ENCODE measurements at regions not wholly inside any gene's neighbourhood (a gene's known extent, or its start where the extent isn't known, plus 50 kb on each side); places are given as distances from the start of the nearest gene placed in this dataset.

GRCh38 chr2:121080013-121080772, 204.8 kb downstream of the TFCP2L1 start:
- H3K27ac Mint-ChIP-seq: peak overlapping the region in 1 of 3 experiments; percentile 3
- H3K4me1 Mint-ChIP-seq: peaks cover 8% of the 10 kb centered on the region
- no peaks in the 10 kb centered on the region for H3K9me3 Mint-ChIP-seq

GRCh38 chr2:121081701-121082100, 203.3 kb downstream of the TFCP2L1 start:
- Mint-ChIP-seq H3K27me3 (ENCODE audit: low read depth) (peaks cover 77% of the 10 kb centered on the region), H3K36me3 (ENCODE audit: low read depth) (no peaks in the 10 kb centered on the region), H3K4me3 (no peak overlapping the region), H3K9me3 (no peaks in the 10 kb centered on the region), H3K27ac (no peak overlapping the region), H3K4me1 (peaks cover 8% of the 10 kb centered on the region)
- no peak for TF ChIP-seq CTCF (IDR thresholded peaks at IDR 0.05; ENCODE audit: unreplicated experiment in 3 of 3)

More at GRCh38 chr2:121080013-121080772, 204.8 kb downstream of the TFCP2L1 start:
- Mint-ChIP-seq H3K4me3 (no peak overlapping the region), H3K36me3 (ENCODE audit: low read depth) (no peaks in the 10 kb centered on the region), H3K27me3 (ENCODE audit: low read depth) (peaks cover 84% of the 10 kb centered on the region)
- peak; percentile 85 to 93 (median 91) for TF ChIP-seq CTCF (IDR thresholded peaks at IDR 0.05; ENCODE audit: unreplicated experiment in 3 of 3)

- Mint-ChIP-seq H3K36me3 (ENCODE audit: low read depth) (no peaks in the 10 kb centered on the region), H3K27me3 (ENCODE audit: low read depth) (peaks cover 74% of the 10 kb centered on the region), H3K27ac (no peak overlapping the region), H3K9me3 (no peaks in the 10 kb centered on the region), H3K4me1 (peaks cover 9% of the 10 kb centered on the region), H3K4me3 (no peak overlapping the region)
- TF ChIP-seq CTCF (IDR thresholded peaks at IDR 0.05; ENCODE audit: unreplicated experiment in 3 of 3): no peak
These were observed 202.8 kb downstream of the TFCP2L1 start for GRCh38 chr2:121082191-121082590.

- H3K27ac Mint-ChIP-seq: peak overlapping the region in 1 of 3 experiments; percentile 43
- no peak overlapping the region for H3K4me3 Mint-ChIP-seq
- no peaks in the 10 kb centered on the region for H3K36me3 Mint-ChIP-seq (ENCODE audit: low read depth)
- H3K9me3 Mint-ChIP-seq: no peaks in the 10 kb centered on the region
- no peak for TF ChIP-seq CTCF (IDR thresholded peaks at IDR 0.05; ENCODE audit: unreplicated experiment in 3 of 3)
- peaks cover 61% of the 10 kb centered on the region for H3K27me3 Mint-ChIP-seq (ENCODE audit: low read depth)
- H3K4me1 Mint-ChIP-seq: peaks cover 18% of the 10 kb centered on the region
These were observed 200.8 kb downstream of the TFCP2L1 start for GRCh38 chr2:121084130-121084680.

GRCh38 chr2:121085801-121086200, 199.2 kb downstream of the TFCP2L1 start:
- no peaks in the 10 kb centered on the region for H3K9me3 Mint-ChIP-seq
- no peak for TF ChIP-seq CTCF (IDR thresholded peaks at IDR 0.05; ENCODE audit: unreplicated experiment in 3 of 3)
- H3K27me3 Mint-ChIP-seq (ENCODE audit: low read depth): peaks cover 51% of the 10 kb centered on the region
- H3K4me1 Mint-ChIP-seq: peaks cover 33% of the 10 kb centered on the region
- H3K27ac Mint-ChIP-seq: peak overlapping the region in 1 of 3 experiments; percentile 15
- H3K36me3 Mint-ChIP-seq (ENCODE audit: low read depth): no peaks in the 10 kb centered on the region
- H3K4me3 Mint-ChIP-seq: no peak overlapping the region

Data from nephron (organoid).